ENCODE measurements at regions not wholly inside any gene's neighbourhood (a gene's known extent, or its start where the extent isn't known, plus 50 kb on each side); places are given as distances from the start of the nearest gene placed in this dataset.

DNA sequence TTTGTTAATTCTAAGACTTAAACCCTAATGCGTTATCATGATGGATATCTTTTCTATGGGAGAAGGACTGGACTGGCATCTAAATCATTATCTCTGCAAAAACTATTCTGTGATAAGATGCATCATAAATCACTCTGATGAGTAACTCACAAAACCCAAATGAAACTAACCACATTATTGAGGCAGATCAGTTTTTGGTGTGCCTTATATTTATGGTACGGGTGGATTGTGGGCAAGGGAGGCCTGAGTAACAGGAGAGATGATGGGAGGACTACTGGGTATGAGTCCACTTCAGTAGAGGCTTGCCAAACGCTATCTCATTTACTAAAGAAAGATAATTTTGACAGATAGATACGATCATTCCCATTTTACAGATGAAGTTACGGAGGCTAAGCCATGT lies 66.4 kb upstream of the GUCY1A1 start:
- no peak for DNase-seq (ENCODE audit: low read depth in 2 of 2)
- no peak for TF ChIP-seq CTCF (IDR thresholded peaks at IDR 0.05; ENCODE audit: low read depth, low read length)
- no peak overlapping the region for H3K4me3 ChIP-seq (replicated peaks in 1 of 2; ENCODE audit: low read depth in 2 of 2, low read length in 2 of 2)

GRCh38 chr4:155599596-155599995 lies 67.1 kb upstream of the GUCY1A1 start:
- H3K4me3 ChIP-seq (replicated peaks in 1 of 2; ENCODE audit: low read depth in 2 of 2, low read length in 2 of 2), result no peak overlapping the region
- no peak for DNase-seq (ENCODE audit: low read depth in 2 of 2)
- TF ChIP-seq CTCF (IDR thresholded peaks at IDR 0.05; ENCODE audit: low read depth, low read length), result no peak

- no peak for DNase-seq (ENCODE audit: low read depth in 2 of 2)
- H3K4me3 ChIP-seq (replicated peaks in 1 of 2; ENCODE audit: low read depth in 2 of 2, low read length in 2 of 2), result no peak overlapping the region
- TF ChIP-seq CTCF (IDR thresholded peaks at IDR 0.05; ENCODE audit: low read depth, low read length), result no peak
Observed at GRCh38 chr4:155599085-155599484, 67.6 kb upstream of the GUCY1A1 start.

- TF ChIP-seq CTCF (IDR thresholded peaks at IDR 0.05; ENCODE audit: low read depth, low read length), result no peak
- no peak overlapping the region for H3K4me3 ChIP-seq (replicated peaks in 1 of 2; ENCODE audit: low read depth in 2 of 2, low read length in 2 of 2)
- DNase-seq (ENCODE audit: low read depth in 2 of 2), result no peak
Observed at GRCh38 chr4:155597933-155598451, 68.7 kb upstream of the GUCY1A1 start.

- H3K4me3 ChIP-seq (replicated peaks in 1 of 2; ENCODE audit: low read depth in 2 of 2, low read length in 2 of 2), result no peak overlapping the region
- no peak for DNase-seq (ENCODE audit: low read depth in 2 of 2)
- TF ChIP-seq CTCF (IDR thresholded peaks at IDR 0.05; ENCODE audit: low read depth, low read length), result no peak
Observed at GRCh38 chr4:155597281-155597680, 69.4 kb upstream of the GUCY1A1 start.

DNA sequence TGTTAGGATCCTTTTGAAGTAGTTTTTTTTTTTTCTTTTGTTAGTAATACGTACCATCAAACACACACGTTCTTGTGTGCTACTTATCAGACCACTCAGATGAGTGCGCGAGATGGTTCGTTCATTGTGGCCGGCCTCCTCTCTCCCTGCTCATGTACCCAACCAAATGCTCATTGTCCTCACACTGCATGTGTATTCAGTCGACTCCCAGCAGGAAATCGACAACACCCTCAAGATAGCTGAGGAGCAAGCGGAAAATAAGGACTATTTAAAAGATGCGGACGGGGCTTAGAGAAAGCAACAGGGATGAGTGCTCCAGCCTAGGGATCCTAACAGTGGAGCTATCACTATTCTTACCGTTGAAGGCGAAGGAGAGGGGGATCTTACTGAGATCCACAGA lies 72.9 kb upstream of the GUCY1A1 start:
- TF ChIP-seq CTCF (IDR thresholded peaks at IDR 0.05; ENCODE audit: low read depth, low read length), result no peak
- no peak overlapping the region for H3K4me3 ChIP-seq (replicated peaks in 1 of 2; ENCODE audit: low read depth in 2 of 2, low read length in 2 of 2)
- DNase-seq (ENCODE audit: low read depth in 2 of 2), result no peak

GRCh38 chr4:155592938-155593297 lies 73.7 kb upstream of the GUCY1A1 start:
- no peak for TF ChIP-seq CTCF (IDR thresholded peaks at IDR 0.05; ENCODE audit: low read depth, low read length)
- DNase-seq (ENCODE audit: low read depth in 2 of 2), result no peak

More at GRCh38 chr4:155592938-155593297, 73.7 kb upstream of the GUCY1A1 start:
- no peak overlapping the region for H3K4me3 ChIP-seq (replicated peaks in 1 of 2; ENCODE audit: low read depth in 2 of 2, low read length in 2 of 2)
